GM10266 (cell line): ENCODE measurements at regions not wholly inside any gene's neighbourhood (a gene's known extent, or its start where the extent isn't known, plus 50 kb on each side); places are given as distances from the start of the nearest gene placed in this dataset.

Experiments used
- DNase-seq: peaks from one replicate; pipeline ENCODE4 v3.0.0; 2012; ENCODE audit errors: extremely low spot score
- TF ChIP-seq, protein P1 (sequence below): IDR thresholded peaks from 2 replicates; pipeline ENCODE4 v1.5.1; 2012; ENCODE audit warnings: mild to moderate bottlenecking, low read depth; ENCODE audit not compliant: control insufficient read depth, insufficient read depth; ENCODE audit errors: missing control alignments

- TF ChIP-seq, protein P1, sequence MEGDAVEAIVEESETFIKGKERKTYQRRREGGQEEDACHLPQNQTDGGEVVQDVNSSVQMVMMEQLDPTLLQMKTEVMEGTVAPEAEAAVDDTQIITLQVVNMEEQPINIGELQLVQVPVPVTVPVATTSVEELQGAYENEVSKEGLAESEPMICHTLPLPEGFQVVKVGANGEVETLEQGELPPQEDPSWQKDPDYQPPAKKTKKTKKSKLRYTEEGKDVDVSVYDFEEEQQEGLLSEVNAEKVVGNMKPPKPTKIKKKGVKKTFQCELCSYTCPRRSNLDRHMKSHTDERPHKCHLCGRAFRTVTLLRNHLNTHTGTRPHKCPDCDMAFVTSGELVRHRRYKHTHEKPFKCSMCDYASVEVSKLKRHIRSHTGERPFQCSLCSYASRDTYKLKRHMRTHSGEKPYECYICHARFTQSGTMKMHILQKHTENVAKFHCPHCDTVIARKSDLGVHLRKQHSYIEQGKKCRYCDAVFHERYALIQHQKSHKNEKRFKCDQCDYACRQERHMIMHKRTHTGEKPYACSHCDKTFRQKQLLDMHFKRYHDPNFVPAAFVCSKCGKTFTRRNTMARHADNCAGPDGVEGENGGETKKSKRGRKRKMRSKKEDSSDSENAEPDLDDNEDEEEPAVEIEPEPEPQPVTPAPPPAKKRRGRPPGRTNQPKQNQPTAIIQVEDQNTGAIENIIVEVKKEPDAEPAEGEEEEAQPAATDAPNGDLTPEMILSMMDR, result no peak
- DNase-seq, result no peak
Observed at GRCh38 chr9:14366076-14366475, 52.1 kb upstream of the NFIB start.

DNA sequence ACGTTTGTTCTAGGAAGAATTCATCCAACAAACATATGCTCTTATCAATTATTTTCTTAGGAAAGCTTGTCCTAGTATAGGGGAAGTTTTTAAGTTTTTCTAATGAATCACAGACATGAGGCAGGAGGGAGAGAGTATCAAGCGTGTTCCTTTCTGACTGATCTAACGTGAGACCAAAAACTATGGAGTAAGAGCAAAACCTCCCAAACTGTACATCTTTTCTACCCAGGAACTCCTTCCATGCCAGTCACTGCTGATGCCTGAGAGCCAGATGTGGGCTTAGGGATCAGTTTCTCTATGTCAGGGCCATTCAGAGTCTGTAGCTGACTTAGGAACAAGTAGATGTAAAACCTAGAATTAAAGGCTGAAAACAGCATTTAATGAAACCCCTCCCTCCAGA lies 51.7 kb upstream of the NFIB start:
- TF ChIP-seq, protein P1, result no peak
- DNase-seq, result no peak
